GM12801 (cell line): ENCODE measurements at regions not wholly inside any gene's neighbourhood (a gene's known extent, or its start where the extent isn't known, plus 50 kb on each side); places are given as distances from the start of the nearest gene placed in this dataset.

ENCODE experiments used
- TF ChIP-seq, protein P1 (sequence below): IDR thresholded peaks from one replicate; pipeline ENCODE4 v1.5.1; 2011; ENCODE audit warnings: control low read depth; ENCODE audit not compliant: insufficient read length; ENCODE audit errors: extremely low read depth

DNA sequence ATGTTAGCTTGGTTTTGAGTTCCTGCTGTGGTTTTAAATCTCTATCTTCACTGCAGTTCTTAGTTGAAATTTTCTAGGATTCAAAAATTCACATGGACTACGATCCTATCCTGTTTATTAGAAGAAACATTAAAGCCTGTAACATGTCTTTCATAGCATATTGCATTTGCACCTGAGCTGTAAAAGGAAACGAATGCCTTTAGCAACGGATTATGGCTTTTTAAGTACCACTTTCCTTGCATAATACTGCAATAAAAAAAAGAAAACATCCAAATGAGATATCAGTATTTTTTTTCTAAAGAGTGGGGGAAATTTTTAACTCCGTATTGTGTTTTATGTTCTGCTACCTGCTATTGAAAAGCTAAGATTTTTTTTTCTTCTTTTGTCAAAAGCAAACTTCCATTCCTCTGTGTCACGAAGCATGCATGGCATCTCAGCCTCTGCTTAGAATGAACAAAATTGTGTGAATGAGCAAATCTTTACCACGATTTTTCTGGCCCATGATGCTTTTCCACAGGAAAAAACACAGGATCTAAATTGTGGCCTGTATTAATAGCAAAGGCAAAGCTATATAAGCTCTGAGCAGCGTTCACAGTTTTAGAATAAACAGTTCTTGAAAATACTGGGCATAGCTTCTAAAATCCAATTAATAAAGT lies 110.0 kb upstream of the CDIN1 start:
- TF ChIP-seq, protein P1, sequence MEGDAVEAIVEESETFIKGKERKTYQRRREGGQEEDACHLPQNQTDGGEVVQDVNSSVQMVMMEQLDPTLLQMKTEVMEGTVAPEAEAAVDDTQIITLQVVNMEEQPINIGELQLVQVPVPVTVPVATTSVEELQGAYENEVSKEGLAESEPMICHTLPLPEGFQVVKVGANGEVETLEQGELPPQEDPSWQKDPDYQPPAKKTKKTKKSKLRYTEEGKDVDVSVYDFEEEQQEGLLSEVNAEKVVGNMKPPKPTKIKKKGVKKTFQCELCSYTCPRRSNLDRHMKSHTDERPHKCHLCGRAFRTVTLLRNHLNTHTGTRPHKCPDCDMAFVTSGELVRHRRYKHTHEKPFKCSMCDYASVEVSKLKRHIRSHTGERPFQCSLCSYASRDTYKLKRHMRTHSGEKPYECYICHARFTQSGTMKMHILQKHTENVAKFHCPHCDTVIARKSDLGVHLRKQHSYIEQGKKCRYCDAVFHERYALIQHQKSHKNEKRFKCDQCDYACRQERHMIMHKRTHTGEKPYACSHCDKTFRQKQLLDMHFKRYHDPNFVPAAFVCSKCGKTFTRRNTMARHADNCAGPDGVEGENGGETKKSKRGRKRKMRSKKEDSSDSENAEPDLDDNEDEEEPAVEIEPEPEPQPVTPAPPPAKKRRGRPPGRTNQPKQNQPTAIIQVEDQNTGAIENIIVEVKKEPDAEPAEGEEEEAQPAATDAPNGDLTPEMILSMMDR: no peak

DNA sequence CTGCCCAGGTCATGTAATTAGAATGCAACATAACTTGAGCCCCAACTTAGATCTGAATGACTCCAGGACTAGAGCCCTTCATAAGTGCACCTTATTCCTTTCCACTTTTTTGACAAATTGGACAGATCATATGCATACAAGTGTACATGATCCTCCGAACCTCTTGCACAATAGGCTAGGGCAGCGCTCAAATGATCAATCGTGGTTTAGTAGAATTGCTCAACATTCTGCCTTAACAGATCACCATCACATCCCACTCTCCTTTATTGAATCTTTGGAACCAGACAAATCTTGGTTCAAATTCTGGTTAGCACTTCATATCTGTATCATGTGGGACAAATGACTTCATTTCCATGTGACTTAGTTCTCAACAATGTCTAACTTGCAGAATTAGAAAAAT lies 106.8 kb upstream of the CDIN1 start:
- TF ChIP-seq, protein P1: no peak

DNA sequence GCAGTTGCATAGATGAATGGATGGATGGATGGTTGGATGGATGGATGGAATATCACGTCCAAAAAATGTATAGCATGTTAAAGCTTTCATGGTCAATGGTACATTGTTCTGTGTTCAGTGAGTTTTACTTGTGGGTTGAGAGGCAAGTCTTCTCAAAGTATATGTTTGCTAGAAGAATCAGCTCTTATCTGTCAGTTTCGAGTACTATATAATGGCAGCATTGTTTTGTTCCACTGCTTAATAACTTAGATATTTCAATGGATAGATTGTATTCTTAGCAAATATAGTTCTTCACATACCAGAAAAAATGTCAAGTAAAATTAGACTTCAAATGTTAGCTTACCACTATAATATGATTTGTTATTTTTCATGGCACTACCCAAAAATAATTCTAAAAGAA lies 100.9 kb upstream of the CDIN1 start:
- TF ChIP-seq, protein P1: no peak

DNA sequence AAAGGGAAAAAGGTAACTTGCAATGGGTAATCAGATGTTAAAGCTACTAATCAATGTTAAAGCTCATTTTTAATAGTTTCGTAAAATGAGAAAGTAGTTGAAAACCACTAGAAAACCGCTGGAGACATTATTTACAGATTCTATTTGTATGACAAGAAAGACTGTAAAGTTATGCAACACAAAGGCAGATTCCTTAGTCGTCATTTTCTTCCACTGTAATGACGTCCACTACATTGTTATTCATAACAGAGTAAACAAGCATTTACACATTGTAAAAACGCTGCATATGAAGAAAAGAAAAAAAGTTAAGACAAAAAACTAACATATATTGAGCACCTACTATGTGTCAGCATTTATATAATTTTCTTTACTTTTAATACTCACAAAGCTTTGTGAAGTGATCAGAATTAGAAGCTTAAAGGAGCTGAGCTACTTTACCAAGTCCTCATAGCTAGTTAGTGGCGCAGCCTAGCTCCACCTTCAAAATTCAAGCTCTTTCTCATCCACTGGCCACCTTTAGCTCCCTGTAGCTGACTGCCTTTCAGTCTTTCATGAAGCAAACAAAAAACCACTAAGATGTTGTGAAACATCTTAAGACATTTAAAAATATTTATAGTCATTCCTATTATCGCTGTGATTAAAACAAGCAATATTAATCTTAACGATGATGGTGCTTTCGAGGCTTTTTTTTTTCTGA lies 100.1 kb upstream of the CDIN1 start:
- TF ChIP-seq, protein P1: no peak

DNA sequence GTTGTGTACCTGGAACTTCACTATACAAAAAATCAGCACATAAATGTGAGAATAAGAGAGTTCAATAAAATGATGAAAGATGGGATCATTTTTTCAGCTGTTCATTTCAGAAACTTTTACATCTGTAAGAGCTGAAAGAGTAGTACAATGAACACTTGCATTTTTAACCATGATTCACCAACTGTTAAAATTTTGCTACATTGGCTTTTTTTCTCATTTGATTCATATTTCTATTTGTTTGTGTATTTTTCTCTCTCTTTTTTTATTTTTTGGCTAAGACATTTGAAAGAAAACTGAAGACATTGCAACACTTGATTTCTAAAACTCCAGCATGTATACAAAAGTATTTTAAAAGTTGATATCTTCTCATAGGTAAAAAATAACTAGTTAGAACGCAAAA lies 98.3 kb upstream of the CDIN1 start:
- TF ChIP-seq, protein P1: no peak

DNA sequence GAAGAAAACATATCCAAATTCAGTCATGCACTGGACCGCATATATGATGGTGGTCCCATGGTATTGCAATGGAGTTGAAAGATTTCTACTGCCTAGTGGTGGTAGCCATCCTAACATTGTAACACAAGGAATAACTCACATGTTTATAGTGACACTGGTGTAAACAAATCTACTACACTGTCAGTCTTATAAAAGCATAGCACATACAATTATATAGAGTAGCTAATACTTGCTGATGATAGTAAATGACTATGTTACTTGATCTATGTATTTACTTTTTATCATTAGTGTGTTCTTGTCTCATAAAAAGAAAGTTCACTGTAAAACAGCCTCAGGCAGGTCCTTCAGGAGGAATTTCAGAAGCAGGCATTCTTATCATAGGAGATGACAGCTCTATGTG lies 96.0 kb upstream of the CDIN1 start:
- TF ChIP-seq, protein P1: no peak

DNA sequence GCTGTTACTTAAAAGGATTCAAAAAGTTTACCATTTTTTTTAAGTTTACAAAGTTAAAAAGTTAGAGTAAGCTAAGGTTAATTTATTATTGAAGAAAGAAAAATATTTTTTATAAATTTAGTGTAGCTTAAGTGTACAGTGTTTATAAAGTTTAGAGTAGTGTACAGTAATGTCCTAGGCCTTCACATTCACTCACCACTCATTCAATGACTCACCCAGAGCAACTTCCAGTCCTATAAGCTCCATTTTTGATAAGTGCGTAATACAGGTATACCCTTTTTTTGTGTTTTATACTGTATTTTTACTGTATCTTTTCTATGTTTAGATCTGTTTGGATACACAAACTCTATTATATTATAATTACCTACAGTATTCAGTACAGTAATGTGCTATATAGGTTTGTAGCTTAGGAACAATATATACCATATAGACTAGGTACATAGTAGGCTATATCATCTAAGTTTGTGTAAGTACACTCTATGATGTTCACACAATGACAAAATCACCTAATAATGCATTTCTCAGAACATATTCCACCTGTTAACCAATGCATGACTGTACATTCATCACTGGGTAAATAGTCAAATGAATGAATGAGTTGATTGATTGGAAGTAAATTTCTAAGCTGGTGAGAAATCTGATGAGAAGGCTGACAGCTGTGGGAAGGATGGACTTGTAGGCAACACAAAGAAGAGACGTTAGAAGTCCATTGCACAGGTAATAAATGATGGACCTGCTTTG lies 95.2 kb upstream of the CDIN1 start:
- TF ChIP-seq, protein P1: no peak
